ENCODE measurements at regions not wholly inside any gene's neighbourhood (a gene's known extent, or its start where the extent isn't known, plus 50 kb on each side); places are given as distances from the start of the nearest gene placed in this dataset.

DNA sequence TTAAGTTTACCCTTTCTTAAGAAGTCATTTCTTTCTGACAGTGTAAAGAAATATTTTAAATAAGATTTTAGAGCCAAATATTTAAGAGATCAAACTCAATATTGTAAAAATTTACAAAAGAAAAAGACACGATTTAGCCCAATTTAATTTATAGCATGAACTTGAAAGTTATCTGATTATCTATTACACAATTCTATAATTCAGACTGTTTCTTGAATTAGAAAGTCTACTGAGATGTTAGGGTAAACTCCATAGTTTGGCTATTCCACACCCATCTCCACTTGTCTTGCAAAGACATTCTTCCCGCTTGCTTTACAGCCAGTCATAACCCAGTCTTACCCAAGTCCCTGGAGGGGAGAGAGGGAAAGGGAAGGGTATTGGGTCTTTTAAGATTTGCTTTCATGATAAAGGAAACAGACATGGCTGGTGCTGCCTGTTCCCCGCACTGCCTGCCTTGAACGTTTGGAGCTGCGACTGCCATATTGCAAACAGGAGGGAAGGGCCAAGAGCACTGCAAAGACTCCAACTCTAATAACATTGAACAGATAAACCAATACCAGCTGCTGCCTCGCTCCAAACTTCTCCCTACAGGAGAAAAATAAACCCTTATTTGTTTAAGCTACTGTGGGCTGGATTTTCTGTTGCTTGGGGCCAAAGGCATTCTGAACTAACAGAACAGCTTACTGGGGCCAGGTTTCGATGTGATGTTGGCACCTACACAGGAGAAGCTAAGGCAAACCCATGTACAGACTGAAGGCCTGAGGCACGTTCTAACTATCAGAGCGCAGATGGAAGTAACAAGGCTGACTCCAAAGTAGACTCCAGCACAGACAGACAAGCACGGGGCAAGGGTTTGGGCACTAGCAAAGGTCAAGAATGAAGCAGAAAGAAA is 552.3 kb upstream of the JARID2 start:
- Histone ChIP-seq H3K36me3 (ENCODE audit: low read depth) (no peaks in the 10 kb centered on the region), H3K27me3 (ENCODE audit: insufficient read depth, poor library complexity, severe bottlenecking) (no peaks in the 10 kb centered on the region), H3K4me3 (ENCODE audit: severe bottlenecking) (no peak overlapping the region), H3K27ac (ENCODE audit: poor library complexity, severe bottlenecking) (no peak overlapping the region), H3K4me1 (ENCODE audit: insufficient read depth, poor library complexity, severe bottlenecking) (no peaks in the 10 kb centered on the region), H3K9me3 (ENCODE audit: severe bottlenecking) (no peaks in the 10 kb centered on the region)
- no peak for ATAC-seq (ENCODE audit: low read depth)
- TF ChIP-seq CTCF (IDR thresholded peaks at IDR 0.05; ENCODE audit: poor library complexity, severe bottlenecking): no peak
- DNase-seq (ENCODE audit: low spot score): no peak

DNA sequence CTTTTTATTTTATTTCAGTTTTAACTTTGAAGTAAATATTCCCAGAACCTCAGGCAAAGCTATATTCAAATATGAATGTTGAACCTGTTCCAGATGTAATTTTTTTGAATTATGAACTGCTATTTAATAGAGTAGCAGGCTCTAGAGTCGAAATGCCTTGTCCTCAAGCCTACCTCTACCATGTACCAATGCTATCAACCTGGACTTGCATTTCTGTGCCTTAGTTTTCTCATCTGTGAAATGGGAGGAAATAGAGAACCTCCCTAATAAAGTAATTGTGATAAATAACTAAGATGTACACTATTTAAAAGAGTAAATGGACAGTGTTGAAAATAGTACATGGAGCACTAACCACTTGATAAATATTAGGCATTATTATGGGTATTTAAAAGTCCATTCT is 551.6 kb upstream of the JARID2 start:
- no peaks in the 10 kb centered on the region for H3K9me3 ChIP-seq (ENCODE audit: severe bottlenecking)
- H3K27ac ChIP-seq (ENCODE audit: poor library complexity, severe bottlenecking): no peak overlapping the region
- H3K27me3 ChIP-seq (ENCODE audit: insufficient read depth, poor library complexity, severe bottlenecking): no peaks in the 10 kb centered on the region
- H3K4me1 ChIP-seq (ENCODE audit: insufficient read depth, poor library complexity, severe bottlenecking): no peaks in the 10 kb centered on the region
- DNase-seq (ENCODE audit: low spot score) (no peak), ATAC-seq (ENCODE audit: low read depth) (no peak)
- no peak for TF ChIP-seq CTCF (IDR thresholded peaks at IDR 0.05; ENCODE audit: poor library complexity, severe bottlenecking)
- H3K4me3 ChIP-seq (ENCODE audit: severe bottlenecking): no peak overlapping the region
- no peaks in the 10 kb centered on the region for H3K36me3 ChIP-seq (ENCODE audit: low read depth)

- Histone ChIP-seq H3K9me3 (ENCODE audit: severe bottlenecking) (no peaks in the 10 kb centered on the region), H3K4me1 (ENCODE audit: insufficient read depth, poor library complexity, severe bottlenecking) (no peaks in the 10 kb centered on the region), H3K27ac (ENCODE audit: poor library complexity, severe bottlenecking) (no peak overlapping the region), H3K36me3 (ENCODE audit: low read depth) (no peaks in the 10 kb centered on the region), H3K4me3 (ENCODE audit: severe bottlenecking) (no peak overlapping the region), H3K27me3 (ENCODE audit: insufficient read depth, poor library complexity, severe bottlenecking) (no peaks in the 10 kb centered on the region)
- ATAC-seq (ENCODE audit: low read depth) (no peak), DNase-seq (ENCODE audit: low spot score) (no peak)
- no peak for TF ChIP-seq CTCF (IDR thresholded peaks at IDR 0.05; ENCODE audit: poor library complexity, severe bottlenecking)
Measured at GRCh38 chr6:14695579-14695978, 550.3 kb upstream of the JARID2 start.

- ATAC-seq (ENCODE audit: low read depth): no peak
- Histone ChIP-seq H3K4me1 (ENCODE audit: insufficient read depth, poor library complexity, severe bottlenecking) (no peaks in the 10 kb centered on the region), H3K27me3 (ENCODE audit: insufficient read depth, poor library complexity, severe bottlenecking) (no peaks in the 10 kb centered on the region), H3K36me3 (ENCODE audit: low read depth) (no peaks in the 10 kb centered on the region), H3K27ac (ENCODE audit: poor library complexity, severe bottlenecking) (no peak overlapping the region), H3K4me3 (ENCODE audit: severe bottlenecking) (no peak overlapping the region), H3K9me3 (ENCODE audit: severe bottlenecking) (no peaks in the 10 kb centered on the region)
- no peak for DNase-seq (ENCODE audit: low spot score)
- no peak for TF ChIP-seq CTCF (IDR thresholded peaks at IDR 0.05; ENCODE audit: poor library complexity, severe bottlenecking)
Measured at GRCh38 chr6:14696367-14696766, 549.5 kb upstream of the JARID2 start.

GRCh38 chr6:14697427-14697826 is 548.4 kb upstream of the JARID2 start:
- no peak for TF ChIP-seq CTCF (IDR thresholded peaks at IDR 0.05; ENCODE audit: poor library complexity, severe bottlenecking)
- H3K4me3 ChIP-seq (ENCODE audit: severe bottlenecking): no peak overlapping the region
- ATAC-seq (ENCODE audit: low read depth) (no peak), DNase-seq (ENCODE audit: low spot score) (no peak)
- no peaks in the 10 kb centered on the region for H3K27me3 ChIP-seq (ENCODE audit: insufficient read depth, poor library complexity, severe bottlenecking)
- H3K9me3 ChIP-seq (ENCODE audit: severe bottlenecking): no peaks in the 10 kb centered on the region
- no peaks in the 10 kb centered on the region for H3K36me3 ChIP-seq (ENCODE audit: low read depth)
- no peak overlapping the region for H3K27ac ChIP-seq (ENCODE audit: poor library complexity, severe bottlenecking)
- no peaks in the 10 kb centered on the region for H3K4me1 ChIP-seq (ENCODE audit: insufficient read depth, poor library complexity, severe bottlenecking)
